Activated CD8-positive, alpha-beta T cell treated with anti-CD3 and anti-CD28 coated beads for 36 hours (primary cell): ENCODE measurements at regions not wholly inside any gene's neighbourhood (a gene's known extent, or its start where the extent isn't known, plus 50 kb on each side); places are given as distances from the start of the nearest gene placed in this dataset.
"Not testable (repeated sequence)": the region's sequence is repeated elsewhere in the genome, so short reads cannot be mapped to it uniquely, and the experiment has no call there.

Experiments used
- ATAC-seq: fragments of 200-7000 bp; cut with Tn5 transposase; one replicate; pipeline ENCODE4 v1.10.0; 2021; ENCODE audit warnings: mild to moderate bottlenecking, moderate library complexity
- CTCF ChIA-PET: fragments of 350-600 bp; sonication (Branson Sonifier 250); formaldehyde crosslinking; loops from one replicate; lab custom pipeline; 2021; ENCODE audit warnings: antibody characterized with exemption; lab: Charles Lee
- POLR2A ChIA-PET: fragments of 350-600 bp; sonication (Branson Sonifier 250); formaldehyde crosslinking; loops from one replicate; lab custom pipeline; 2021; ENCODE audit warnings: antibody characterized with exemption; lab: Charles Lee
- DNase-seq: peaks from one replicate; pipeline ENCODE4 v3.0.0-alpha.2; 2020
- H3K27ac Mint-ChIP-seq: one replicate; pipeline ENCODE4 v1.8.0; 2021; ENCODE audit warnings: mild to moderate bottlenecking, mixed read lengths
- H3K27me3 Mint-ChIP-seq: one replicate; pipeline ENCODE4 v1.8.0; 2021; ENCODE audit warnings: mixed read lengths
- H3K36me3 Mint-ChIP-seq: one replicate; pipeline ENCODE4 v1.8.0; 2021; ENCODE audit warnings: low read depth, mixed read lengths
- H3K4me1 Mint-ChIP-seq: one replicate; pipeline ENCODE4 v1.8.0; 2021; ENCODE audit warnings: low read depth, mixed read lengths
- H3K4me3 Mint-ChIP-seq: one replicate; pipeline ENCODE4 v1.8.0; 2021; ENCODE audit warnings: mild to moderate bottlenecking, moderate library complexity, mixed read lengths
- H3K9me3 Mint-ChIP-seq: one replicate; pipeline ENCODE4 v1.8.0; 2021; ENCODE audit warnings: mixed read lengths
- intact Hi-C: fragments of 100-400 bp; cut with micrococcal nuclease; formaldehyde crosslinking; loops from one replicate; pipeline ENCODE4 v1.10.0; 2022
- TF ChIP-seq, protein P1 (sequence below): fragments of 200-600 bp; IDR thresholded peaks from one replicate; pipeline ENCODE4 v1.8.0; 2022; ENCODE audit warnings: antibody characterized with exemption, mild to moderate bottlenecking

DNA sequence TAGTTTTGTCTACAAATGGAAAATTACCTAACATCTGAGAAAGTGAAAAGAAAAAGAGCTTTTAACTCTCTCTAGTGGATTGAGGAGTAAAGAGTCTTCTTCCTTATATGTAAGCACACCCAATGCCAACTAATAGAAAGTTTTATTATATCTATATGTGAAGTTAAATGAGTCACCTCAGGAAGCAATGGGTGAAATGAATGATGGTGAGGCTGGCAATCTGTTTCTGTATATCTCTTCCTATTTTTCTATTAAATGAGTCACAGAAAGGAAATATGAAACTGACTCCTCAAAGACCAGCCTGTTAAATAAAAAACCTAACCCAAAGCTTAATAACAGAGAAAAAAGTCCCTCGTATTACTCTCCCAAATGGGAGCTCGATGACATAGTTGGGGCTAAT, 71.3 kb downstream of the OTOR start:
- ChIA-PET CTCF (interaction anchor here (1.6 to 5.0 kb wide), 3 partner anchors 14 to 17 kb away, joined by 6 to 53 read pairs (median 50); no protein-coding TSS in a partner anchor), POLR2A (interaction anchor here (0.8 kb wide), 1 partner anchor 14 kb away, joined by 3 read pairs; no protein-coding TSS in a partner anchor)
- ATAC-seq (no peak), DNase-seq (no peak)
- peaks cover 24% of the 10 kb centered on the region for H3K27me3 Mint-ChIP-seq
- TF ChIP-seq, protein P1, sequence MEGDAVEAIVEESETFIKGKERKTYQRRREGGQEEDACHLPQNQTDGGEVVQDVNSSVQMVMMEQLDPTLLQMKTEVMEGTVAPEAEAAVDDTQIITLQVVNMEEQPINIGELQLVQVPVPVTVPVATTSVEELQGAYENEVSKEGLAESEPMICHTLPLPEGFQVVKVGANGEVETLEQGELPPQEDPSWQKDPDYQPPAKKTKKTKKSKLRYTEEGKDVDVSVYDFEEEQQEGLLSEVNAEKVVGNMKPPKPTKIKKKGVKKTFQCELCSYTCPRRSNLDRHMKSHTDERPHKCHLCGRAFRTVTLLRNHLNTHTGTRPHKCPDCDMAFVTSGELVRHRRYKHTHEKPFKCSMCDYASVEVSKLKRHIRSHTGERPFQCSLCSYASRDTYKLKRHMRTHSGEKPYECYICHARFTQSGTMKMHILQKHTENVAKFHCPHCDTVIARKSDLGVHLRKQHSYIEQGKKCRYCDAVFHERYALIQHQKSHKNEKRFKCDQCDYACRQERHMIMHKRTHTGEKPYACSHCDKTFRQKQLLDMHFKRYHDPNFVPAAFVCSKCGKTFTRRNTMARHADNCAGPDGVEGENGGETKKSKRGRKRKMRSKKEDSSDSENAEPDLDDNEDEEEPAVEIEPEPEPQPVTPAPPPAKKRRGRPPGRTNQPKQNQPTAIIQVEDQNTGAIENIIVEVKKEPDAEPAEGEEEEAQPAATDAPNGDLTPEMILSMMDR = no peak
- H3K4me1 Mint-ChIP-seq = no peaks in the 10 kb centered on the region
- intact Hi-C loops = no loop called here
- no peaks in the 10 kb centered on the region for H3K9me3 Mint-ChIP-seq
- H3K4me3 Mint-ChIP-seq = no peak overlapping the region
- H3K36me3 Mint-ChIP-seq = no peaks in the 10 kb centered on the region
- no peak overlapping the region for H3K27ac Mint-ChIP-seq

DNA sequence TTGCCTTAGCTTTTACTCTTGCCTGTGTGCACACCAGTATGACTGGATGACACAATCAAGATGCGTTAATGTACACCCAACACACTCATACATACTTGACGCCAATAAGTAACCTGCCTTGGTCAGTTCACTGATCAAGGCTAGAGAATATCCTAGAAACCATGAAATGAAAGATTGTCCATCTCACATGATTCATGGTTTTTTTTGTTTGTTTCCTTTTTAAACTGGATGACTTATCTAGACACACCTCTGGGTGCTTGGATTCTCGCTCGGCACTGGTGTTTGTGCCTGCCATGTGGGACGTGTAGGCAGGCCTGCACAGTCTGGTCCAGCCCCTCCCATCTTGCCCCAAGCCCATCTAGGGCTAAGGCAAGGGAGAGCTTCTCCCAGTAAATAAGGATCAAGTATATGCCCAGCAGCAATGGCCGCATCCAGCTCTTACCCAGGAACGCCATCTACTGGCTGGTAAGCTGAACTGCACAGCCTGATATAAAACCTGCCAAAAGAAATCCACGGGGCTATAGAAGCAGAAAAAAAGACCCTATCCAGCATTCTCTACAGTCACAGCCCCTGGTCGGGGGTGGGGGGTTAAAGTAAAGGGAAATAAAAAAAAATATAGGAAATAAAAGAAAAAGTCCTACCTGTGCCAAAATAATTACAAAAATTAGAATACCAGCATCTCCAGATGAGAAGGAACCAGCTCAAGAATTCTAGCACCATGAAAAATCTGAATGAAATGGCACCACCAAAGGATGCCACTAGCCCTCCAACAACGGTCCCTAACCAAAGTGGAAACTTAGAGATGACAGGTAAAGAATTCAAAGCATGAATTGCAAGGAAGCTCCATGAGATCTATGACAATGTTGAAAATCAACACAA, 73.3 kb downstream of the OTOR start:
- Mint-ChIP-seq H3K27me3 (peaks cover 25% of the 10 kb centered on the region), H3K4me3 (no peak overlapping the region), H3K9me3 (no peaks in the 10 kb centered on the region), H3K27ac (no peak overlapping the region), H3K36me3 (no peaks in the 10 kb centered on the region), H3K4me1 (no peaks in the 10 kb centered on the region)
- CTCF ChIA-PET = interaction anchor here (0.6 to 5.0 kb wide), 28 partner anchors 9 to 610 kb away, joined by 3 to 53 read pairs (median 4); no protein-coding TSS in a partner anchor
- DNase-seq (peak; percentile 29), ATAC-seq (peak; percentile 55)
- TF ChIP-seq, protein P1 = peak; percentile 90
- intact Hi-C loops = no loop called here
- POLR2A ChIA-PET = no interaction called here

DNA sequence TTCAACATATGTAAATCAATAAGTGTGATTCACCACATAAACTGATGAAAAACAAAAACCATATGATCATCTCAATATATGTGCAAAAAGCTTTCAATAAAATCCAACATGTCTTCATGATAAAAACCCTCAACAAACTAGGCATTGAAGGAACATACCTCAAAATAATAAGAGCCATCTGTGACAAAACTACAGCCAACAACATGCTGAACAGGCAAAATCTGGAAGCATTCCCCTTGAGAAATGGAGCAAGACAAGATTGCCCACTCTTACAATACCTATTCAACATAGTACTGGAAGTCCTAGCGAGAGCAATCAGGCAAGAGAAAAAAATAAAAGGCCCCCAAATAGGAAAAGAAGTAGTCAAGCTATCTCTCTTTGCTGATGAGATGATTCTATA, 76.5 kb downstream of the OTOR start:
- Mint-ChIP-seq H3K36me3 (no peaks in the 10 kb centered on the region), H3K27me3 (peaks cover 15% of the 10 kb centered on the region), H3K9me3 (no peaks in the 10 kb centered on the region), H3K4me1 (no peaks in the 10 kb centered on the region), H3K27ac (no peak overlapping the region), H3K4me3 (no peak overlapping the region)
- CTCF ChIA-PET = interaction anchor here (1.2 kb wide), 1 partner anchor 21 kb away, joined by 6 read pairs; no protein-coding TSS in a partner anchor
- DNase-seq (no peak), ATAC-seq (no peak)
- intact Hi-C loops = no loop called here
- POLR2A ChIA-PET = interaction anchor here (0.9 kb wide), 1 partner anchor 394 kb away, joined by 3 read pairs; no protein-coding TSS in a partner anchor
- TF ChIP-seq, protein P1 = no peak

DNA sequence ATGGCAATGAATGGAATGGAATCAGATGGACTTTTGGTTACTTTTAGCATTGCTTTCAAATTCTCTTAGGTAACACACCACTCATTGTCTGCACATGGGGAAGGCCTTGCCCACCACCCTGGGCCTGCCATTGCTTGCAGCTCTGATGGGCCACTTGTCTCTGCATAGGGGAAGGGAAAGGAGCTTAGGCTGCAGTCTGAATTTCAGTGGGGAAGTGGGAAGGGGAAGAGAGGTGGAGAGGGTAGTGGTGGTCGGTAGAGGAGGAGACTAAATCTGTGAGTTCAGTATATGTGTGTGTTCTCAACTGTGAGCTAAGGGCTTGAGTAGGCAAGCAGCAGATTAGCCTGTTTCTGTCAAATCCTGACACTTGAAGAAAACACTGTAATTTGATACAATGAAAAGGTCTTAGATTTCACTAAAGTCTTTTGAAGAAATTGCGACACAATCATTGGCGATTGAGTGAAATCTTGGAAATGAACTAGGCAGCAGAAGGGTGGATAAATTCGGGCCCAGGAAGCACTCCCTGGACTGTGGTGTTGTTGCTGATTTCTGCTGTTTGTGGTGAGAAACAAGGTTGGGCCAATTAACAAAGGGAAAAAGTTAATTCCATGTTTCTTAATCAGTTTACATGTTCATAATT, 80.6 kb downstream of the OTOR start:
- Mint-ChIP-seq H3K27me3 (peaks cover 2% of the 10 kb centered on the region), H3K36me3 (no peaks in the 10 kb centered on the region), H3K4me3 (no peak overlapping the region), H3K27ac (no peak overlapping the region), H3K9me3 (no peaks in the 10 kb centered on the region), H3K4me1 (no peaks in the 10 kb centered on the region)
- intact Hi-C loops = no loop called here
- ATAC-seq (no peak), DNase-seq (no peak)
- CTCF ChIA-PET = no interaction called here
- POLR2A ChIA-PET = no interaction called here
- TF ChIP-seq, protein P1 = no peak

DNA sequence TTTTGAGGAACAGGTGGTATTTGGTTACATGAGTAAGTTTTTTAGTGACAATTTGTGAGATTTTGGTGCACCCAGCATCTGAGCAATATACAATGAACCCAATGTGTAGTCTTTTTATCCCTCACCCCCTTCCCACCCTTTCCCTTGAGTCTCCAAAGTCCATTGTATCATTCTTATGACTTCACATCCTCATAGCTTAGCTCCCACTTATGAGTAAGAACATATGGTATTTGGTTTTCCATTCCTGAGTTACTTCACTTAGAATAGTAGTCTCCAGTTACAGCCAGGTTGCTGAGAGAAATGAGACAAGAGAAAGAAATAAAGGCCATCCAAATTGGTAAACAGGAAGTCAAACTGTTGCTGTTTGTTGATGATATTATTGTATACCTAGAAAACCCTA, 87.5 kb downstream of the OTOR start:
- H3K4me3 Mint-ChIP-seq, H3K9me3 Mint-ChIP-seq, H3K27ac Mint-ChIP-seq, POLR2A ChIA-PET, H3K36me3 Mint-ChIP-seq, H3K4me1 Mint-ChIP-seq, intact Hi-C loops, DNase-seq, H3K27me3 Mint-ChIP-seq, ATAC-seq: not testable (repeated sequence)
- CTCF ChIA-PET = interaction anchor here (1.4 to 1.7 kb wide), 2 partner anchors 14 to 16 kb away, joined by 5 to 6 read pairs; no protein-coding TSS in a partner anchor
